ENCODE measurements at regions not wholly inside any gene's neighbourhood (a gene's known extent, or its start where the extent isn't known, plus 50 kb on each side); places are given as distances from the start of the nearest gene placed in this dataset.

DNA sequence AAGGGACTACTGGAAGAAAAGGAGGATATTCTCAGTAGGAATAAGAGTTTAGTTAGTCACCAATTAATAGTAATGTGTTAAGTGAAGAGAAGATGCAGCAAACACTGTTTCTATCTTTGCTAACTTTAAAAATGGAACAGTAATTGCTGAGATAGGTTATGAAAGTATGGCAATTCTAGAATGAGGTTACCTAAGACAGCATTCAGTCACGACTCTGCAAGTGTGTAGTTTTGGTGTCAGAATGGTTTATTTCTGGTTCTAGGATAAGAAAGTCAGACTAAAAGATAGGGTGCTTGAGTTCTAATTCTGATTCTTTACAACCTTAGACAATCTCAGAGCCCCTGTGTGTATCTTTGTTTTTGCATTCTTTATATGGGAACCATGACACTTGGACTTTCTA lies 138.1 kb downstream of the POU4F1 start:
- DNase-seq (ENCODE audit: low read depth), result no peak

GRCh38 chr13:78460176-78460575 lies 143.2 kb downstream of the POU4F1 start:
- H3K4me3 ChIP-seq (ENCODE audit: low read depth, low read length), result no peak overlapping the region
- DNase-seq (ENCODE audit: low read depth), result no peak
- TF ChIP-seq CTCF (IDR thresholded peaks at IDR 0.05; ENCODE audit: insufficient read depth, low read length), result no peak

More for the DNA sequence above, 138.1 kb downstream of the POU4F1 start:
- H3K4me3 ChIP-seq (ENCODE audit: low read depth, low read length), result no peak overlapping the region
- TF ChIP-seq CTCF (IDR thresholded peaks at IDR 0.05; ENCODE audit: insufficient read depth, low read length), result no peak

- TF ChIP-seq CTCF (IDR thresholded peaks at IDR 0.05; ENCODE audit: insufficient read depth, low read length), result no peak
- no peak for DNase-seq (ENCODE audit: low read depth)
- H3K4me3 ChIP-seq (ENCODE audit: low read depth, low read length), result no peak overlapping the region
Observed at GRCh38 chr13:78443839-78444238, 159.5 kb downstream of the POU4F1 start.

DNA sequence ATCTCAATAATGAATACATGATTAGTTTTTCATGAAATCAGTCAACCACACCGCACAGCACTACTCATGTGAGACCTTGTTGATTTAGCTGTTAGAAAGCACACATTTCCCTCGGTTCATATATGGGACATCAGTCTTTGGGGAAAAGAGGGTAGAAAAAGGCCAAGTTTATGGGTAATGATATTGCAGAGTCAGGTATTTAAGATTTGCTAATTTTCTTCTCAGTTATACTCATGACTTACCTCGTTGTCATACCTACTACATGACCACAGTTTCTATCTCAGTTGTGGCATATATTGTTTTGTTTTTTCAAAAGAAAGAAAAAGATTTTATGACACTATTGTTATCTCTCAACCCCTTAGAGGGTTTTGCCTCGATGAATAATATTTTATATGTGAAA lies 165.6 kb downstream of the POU4F1 start:
- H3K4me3 ChIP-seq (ENCODE audit: low read depth, low read length), result no peak overlapping the region
- no peak for TF ChIP-seq CTCF (IDR thresholded peaks at IDR 0.05; ENCODE audit: insufficient read depth, low read length)
- DNase-seq (ENCODE audit: low read depth), result no peak

GRCh38 chr13:78436311-78436710 lies 167.0 kb downstream of the POU4F1 start:
- H3K4me3 ChIP-seq (ENCODE audit: low read depth, low read length), result no peak overlapping the region
- no peak for DNase-seq (ENCODE audit: low read depth)
- TF ChIP-seq CTCF (IDR thresholded peaks at IDR 0.05; ENCODE audit: insufficient read depth, low read length), result no peak

DNA sequence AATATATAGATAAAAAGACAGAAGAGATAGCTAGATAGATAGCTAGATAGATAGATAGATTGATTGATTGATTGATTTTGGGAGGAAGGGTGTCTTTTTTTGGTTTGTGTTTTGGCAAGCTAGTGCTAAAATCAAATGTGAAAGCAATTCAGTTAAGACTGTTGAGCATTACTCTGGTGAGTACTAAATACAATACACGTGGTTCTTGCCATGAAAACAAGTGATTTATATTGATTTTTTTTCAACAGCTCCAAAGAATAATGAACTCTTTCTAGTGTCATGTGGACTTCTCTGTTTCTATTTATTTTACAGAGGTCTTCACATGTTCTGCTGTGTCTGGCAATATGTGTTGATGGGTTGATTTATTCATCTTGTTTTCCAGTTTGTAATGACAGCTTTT lies 172.0 kb downstream of the POU4F1 start:
- no peak for DNase-seq (ENCODE audit: low read depth)
- TF ChIP-seq CTCF (IDR thresholded peaks at IDR 0.05; ENCODE audit: insufficient read depth, low read length), result no peak
- H3K4me3 ChIP-seq (ENCODE audit: low read depth, low read length), result no peak overlapping the region

- DNase-seq (ENCODE audit: low read depth), result no peak
- no peak overlapping the region for H3K4me3 ChIP-seq (ENCODE audit: low read depth, low read length)
- TF ChIP-seq CTCF (IDR thresholded peaks at IDR 0.05; ENCODE audit: insufficient read depth, low read length), result no peak
Observed at GRCh38 chr13:78430811-78431210, 172.5 kb downstream of the POU4F1 start.
